ENCODE measurements at regions not wholly inside any gene's neighbourhood (a gene's known extent, or its start where the extent isn't known, plus 50 kb on each side); places are given as distances from the start of the nearest gene placed in this dataset.
A peak's percentile ranks its signal among the peaks of the same experiment; 100 is the strongest.

DNA sequence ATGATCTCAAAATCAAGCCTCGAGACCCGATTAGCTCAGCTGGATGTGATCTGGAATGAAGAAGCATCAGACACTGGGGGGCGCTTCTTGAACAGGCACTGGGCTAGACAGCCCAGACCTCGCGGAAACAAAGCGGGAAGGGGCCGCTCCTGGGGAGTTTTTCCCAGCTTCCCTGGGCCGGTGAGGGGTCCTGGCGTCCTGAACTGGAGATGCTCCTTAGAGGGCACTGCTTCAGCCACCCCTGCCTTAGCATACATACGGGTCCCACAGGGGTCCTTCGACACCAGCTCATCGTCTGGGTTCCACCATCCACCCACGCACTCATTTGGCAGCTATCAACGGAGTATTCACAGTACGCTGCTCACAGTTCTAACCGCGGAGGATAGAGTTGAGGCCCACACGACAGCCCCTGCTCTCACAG lies 146.7 kb downstream of the TSN start:
- no peaks in the 10 kb centered on the region for H3K9me3 Mint-ChIP-seq
- no peaks in the 10 kb centered on the region for H3K4me1 Mint-ChIP-seq
- peak; percentile 5 to 47 for DNase-seq
- peak; percentile 66 for ATAC-seq
- peak overlapping the region in 1 of 2 donors; percentile 69 for H3K4me3 Mint-ChIP-seq
- peak overlapping the region in 1 of 2 donors; percentile 93 for H3K27ac Mint-ChIP-seq
- peaks cover 8% of the 10 kb centered on the region for H3K27me3 Mint-ChIP-seq

DNA sequence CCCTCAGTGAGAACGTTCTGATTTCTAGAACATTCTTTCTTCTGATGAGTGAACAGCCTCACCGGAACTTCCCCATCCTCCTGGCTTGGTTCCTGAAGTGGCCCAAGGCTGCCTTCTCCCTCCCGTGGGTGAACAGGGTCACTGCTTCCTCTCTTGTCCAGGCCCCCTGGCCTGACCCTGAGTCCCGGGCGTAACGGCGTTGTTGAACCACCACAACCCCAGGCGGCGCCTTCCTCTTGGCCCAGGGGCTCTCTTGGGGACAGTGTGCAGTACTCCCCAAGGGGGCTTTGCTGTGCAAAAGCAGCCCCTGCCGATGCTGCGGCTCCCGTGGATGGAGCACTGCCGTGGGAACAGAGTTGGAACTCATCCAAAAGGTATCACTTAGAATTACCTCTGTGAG lies 147.2 kb downstream of the TSN start:
- Mint-ChIP-seq H3K27me3 (peaks cover 8% of the 10 kb centered on the region), H3K4me3 (peak overlapping the region; percentile 24 to 69), H3K4me1 (no peaks in the 10 kb centered on the region), H3K9me3 (no peaks in the 10 kb centered on the region), H3K27ac (peak overlapping the region in 1 of 2 donors; percentile 93)
- peak; percentile 47 for ATAC-seq
- DNase-seq: no peak

DNA sequence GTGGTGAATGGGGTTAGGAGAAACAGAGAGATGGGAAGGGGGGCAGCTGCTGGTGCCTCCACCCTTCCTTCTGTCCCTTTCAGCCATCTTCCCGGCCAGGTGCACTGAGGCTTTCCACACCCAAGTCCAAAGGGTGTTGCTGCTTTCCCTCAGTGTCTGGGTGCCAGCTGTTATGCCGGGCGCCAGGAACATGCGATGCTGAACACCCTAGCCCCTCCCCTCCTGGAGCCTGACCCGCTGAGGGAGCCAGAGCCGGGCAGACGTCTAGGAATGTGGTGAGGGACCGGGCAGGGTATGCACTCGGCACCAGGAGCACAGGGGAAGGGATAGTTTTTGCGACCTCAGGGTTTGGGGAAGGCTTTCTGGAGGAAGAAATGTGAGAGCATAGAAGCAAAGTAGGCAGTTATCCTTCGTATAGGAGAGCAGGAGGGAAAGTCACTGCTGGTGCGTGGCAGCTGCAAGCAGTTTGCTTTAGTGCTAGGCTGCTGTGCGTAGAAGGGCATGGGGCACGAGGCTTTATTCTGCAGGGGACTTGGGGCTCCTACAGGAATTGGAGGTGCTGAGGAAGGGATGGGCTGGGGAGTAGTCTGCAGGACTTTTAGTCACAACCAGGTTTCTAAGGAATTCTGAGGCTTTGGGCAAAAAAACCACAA lies 147.7 kb downstream of the TSN start:
- Mint-ChIP-seq H3K4me3 (peak overlapping the region in 1 of 2 donors; percentile 69), H3K9me3 (no peaks in the 10 kb centered on the region), H3K4me1 (no peaks in the 10 kb centered on the region), H3K27ac (peak overlapping the region; percentile 5 to 93), H3K27me3 (peaks cover 8% of the 10 kb centered on the region)
- DNase-seq: no peak
- ATAC-seq: no peak

DNA sequence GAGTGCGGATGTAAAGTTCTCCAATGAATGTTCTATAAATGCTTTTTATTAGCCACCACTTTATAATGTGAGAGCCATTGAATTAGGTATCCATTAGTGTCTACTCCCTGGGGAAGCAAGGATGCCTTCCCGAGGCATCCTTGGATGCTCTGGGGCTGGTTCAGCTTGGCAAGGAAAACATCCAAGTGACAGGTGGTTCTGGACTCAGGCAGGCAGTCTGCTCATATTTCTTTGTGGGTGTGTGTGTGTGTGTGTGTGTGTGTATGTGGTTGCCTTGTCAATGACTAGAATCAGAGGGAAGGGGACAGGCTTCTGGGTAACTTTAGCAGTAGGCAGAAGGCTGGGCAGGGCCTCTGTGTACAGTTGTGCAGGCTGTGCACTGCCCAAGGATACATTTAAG lies 149.2 kb downstream of the TSN start:
- H3K9me3 Mint-ChIP-seq: no peaks in the 10 kb centered on the region
- H3K27me3 Mint-ChIP-seq: peaks cover 8% of the 10 kb centered on the region
- H3K4me3 Mint-ChIP-seq: no peak overlapping the region
- DNase-seq: no peak
- ATAC-seq: no peak
- H3K27ac Mint-ChIP-seq: peak overlapping the region in 1 of 2 donors; percentile 9
- H3K4me1 Mint-ChIP-seq: no peaks in the 10 kb centered on the region

DNA sequence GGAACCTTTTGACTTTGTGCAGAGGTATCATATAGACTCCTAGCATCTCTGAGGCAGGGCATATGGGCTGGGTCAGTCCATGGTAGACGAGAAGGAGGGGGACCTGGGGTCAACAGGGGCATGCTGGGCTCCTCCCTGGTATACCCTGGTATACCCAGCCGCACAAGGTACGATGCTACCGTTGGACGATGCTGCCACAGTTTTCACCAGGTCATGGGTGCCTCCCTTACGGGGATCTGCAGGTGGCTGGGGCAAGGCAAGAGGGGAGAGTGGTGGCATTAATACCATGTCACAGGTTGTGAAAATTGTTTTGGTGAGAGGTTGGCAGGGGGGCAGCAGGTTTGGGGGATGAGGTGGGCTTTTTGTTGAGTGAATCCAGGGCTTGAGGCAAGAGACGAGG lies 149.8 kb downstream of the TSN start:
- no peak for ATAC-seq
- H3K4me3 Mint-ChIP-seq: no peak overlapping the region
- peaks cover 8% of the 10 kb centered on the region for H3K27me3 Mint-ChIP-seq
- no peak for DNase-seq
- H3K4me1 Mint-ChIP-seq: no peaks in the 10 kb centered on the region
- peak overlapping the region in 1 of 2 donors; percentile 38 for H3K27ac Mint-ChIP-seq
- H3K9me3 Mint-ChIP-seq: no peaks in the 10 kb centered on the region

DNA sequence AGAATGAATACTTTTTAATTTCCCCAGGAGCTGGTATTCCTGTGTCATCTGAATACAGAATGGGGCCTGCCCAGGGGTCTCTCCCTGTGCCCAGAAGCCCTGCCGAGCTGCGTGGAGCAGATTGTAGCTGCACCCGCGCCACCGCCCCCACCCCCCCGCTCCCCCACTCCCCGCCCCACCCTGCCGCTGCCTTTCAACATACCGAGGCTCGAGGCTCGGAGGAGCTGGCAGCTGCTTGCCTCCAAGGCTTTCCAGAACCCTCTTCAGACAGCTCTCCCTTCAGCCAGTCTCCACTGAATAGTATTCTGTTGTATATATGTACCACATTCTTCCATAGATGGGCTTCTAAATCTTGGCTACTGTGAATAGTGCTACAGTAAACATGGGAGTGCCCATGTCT lies 150.7 kb downstream of the TSN start:
- DNase-seq (no peak), ATAC-seq (no peak)
- Mint-ChIP-seq H3K9me3 (no peaks in the 10 kb centered on the region), H3K27me3 (peaks cover 8% of the 10 kb centered on the region), H3K4me1 (no peaks in the 10 kb centered on the region), H3K4me3 (no peak overlapping the region), H3K27ac (no peak overlapping the region)

DNA sequence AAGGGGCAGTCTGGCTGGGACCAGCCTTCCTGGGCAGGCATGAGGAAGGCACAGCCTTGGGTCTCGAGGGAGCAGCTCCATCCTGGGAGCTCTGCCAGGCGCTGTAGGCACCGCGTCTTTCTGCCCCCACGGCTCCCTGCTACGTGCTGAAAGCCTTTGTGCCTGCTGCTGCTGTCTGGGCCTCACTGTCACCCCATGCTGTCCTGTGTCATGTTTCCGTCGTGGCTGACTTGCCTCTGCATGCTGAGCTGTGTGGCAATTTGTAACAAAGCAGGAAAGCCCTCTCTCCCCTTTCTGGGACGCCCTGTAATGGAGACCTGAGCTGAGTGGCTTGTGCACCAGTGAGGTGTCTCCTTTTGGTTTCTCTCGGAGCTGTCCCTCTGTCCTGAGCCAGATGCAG lies 152.5 kb downstream of the TSN start:
- ATAC-seq: no peak
- Mint-ChIP-seq H3K4me3 (no peak overlapping the region), H3K4me1 (no peaks in the 10 kb centered on the region), H3K27me3 (peaks cover 2% of the 10 kb centered on the region), H3K27ac (no peak overlapping the region), H3K9me3 (no peaks in the 10 kb centered on the region)
- no peak for DNase-seq

DNA sequence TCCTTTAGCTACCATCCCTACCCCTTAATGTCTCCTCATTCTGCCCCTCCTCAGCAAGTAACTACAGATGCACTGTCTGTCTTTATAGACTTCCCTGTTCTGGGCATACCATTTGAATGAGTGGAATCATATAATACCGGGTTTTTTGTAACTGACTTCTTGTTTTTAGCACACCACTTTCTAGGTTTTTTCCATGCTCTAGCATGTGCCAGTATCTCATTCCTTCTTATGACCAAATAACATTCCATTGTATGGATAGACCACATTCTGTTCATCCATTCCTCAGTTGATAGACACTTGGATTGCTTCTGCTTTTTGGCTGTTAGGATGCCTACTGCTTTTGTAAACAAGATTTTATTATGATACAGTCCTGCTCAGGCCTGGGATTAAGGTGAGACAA lies 154.7 kb downstream of the TSN start:
- H3K4me1 Mint-ChIP-seq: no peaks in the 10 kb centered on the region
- DNase-seq (no peak), ATAC-seq (no peak)
- H3K27ac Mint-ChIP-seq: no peak overlapping the region
- H3K27me3 Mint-ChIP-seq: no peaks in the 10 kb centered on the region
- H3K9me3 Mint-ChIP-seq: no peaks in the 10 kb centered on the region
- H3K4me3 Mint-ChIP-seq: no peak overlapping the region

DNA sequence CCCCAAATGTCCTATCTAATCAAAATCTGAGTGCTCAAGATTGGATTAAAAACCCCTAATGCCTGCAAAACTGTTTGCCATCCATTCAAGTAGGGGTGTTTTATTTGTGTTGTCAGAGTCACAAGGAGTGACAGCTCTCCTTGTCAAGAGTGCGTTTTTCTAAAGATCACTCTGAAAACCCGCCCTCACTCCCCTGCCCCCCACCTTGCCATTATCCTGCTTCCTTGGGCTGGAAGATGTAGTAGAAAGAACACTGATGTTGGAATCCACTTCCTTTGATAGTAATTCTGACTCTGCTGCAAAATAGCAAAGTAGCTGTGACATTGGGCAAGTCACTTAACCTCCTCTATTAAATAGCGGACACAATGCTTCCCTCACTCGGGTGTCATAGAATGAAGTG lies 155.6 kb downstream of the TSN start:
- DNase-seq (no peak), ATAC-seq (no peak)
- Mint-ChIP-seq H3K4me3 (no peak overlapping the region), H3K4me1 (no peaks in the 10 kb centered on the region), H3K27me3 (no peaks in the 10 kb centered on the region), H3K9me3 (no peaks in the 10 kb centered on the region), H3K27ac (no peak overlapping the region)

DNA sequence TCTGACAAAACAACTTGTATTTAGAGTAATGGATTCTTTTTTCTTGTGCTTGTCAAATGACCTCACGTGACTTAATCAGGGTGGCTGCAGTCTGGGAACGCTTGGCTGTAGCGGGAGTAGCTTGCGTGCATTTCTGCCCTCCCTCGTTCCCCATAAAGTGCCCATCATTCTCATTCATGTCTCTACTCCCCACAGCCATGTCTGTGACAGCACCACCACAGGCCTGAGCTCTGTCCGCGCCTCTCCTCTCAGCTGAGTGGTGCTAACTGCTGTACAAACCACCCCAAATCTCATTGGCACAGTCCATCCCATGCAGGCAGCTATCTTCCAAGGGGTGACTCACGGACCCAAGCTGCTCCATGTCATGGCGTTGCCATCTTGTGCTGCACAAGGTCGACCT lies 161.7 kb downstream of the TSN start:
- DNase-seq (no peak), ATAC-seq (no peak)
- Mint-ChIP-seq H3K9me3 (peaks cover 0 to 14% of the 10 kb centered on the region in 2 donors), H3K4me1 (no peaks in the 10 kb centered on the region), H3K4me3 (no peak overlapping the region), H3K27ac (peak overlapping the region in 1 of 2 donors; percentile 44), H3K27me3 (no peaks in the 10 kb centered on the region)

DNA sequence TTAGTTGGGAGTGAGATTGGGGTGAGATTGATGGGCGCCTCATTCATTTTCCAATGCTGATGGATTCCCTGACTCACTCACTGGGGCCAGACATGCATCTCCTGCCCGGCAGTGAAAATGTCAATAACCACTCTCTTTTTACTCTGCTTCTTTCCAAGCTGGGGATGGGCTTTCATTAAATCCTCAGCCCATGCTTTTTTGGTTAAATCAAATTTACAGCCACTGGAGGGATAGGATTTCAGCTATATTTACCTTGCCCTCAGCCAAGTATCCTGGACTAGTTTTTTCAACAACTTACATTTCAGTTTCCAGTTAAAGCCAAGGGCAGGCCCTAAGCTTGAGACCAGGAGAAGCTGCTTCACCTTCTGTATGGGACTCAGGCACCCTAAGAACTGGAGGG lies 162.8 kb downstream of the TSN start:
- no peaks in the 10 kb centered on the region for H3K4me1 Mint-ChIP-seq
- no peaks in the 10 kb centered on the region for H3K27me3 Mint-ChIP-seq
- H3K4me3 Mint-ChIP-seq: no peak overlapping the region
- ATAC-seq (no peak), DNase-seq (no peak)
- H3K9me3 Mint-ChIP-seq: peaks cover 3 to 14% of the 10 kb centered on the region in 2 donors
- no peak overlapping the region for H3K27ac Mint-ChIP-seq

DNA sequence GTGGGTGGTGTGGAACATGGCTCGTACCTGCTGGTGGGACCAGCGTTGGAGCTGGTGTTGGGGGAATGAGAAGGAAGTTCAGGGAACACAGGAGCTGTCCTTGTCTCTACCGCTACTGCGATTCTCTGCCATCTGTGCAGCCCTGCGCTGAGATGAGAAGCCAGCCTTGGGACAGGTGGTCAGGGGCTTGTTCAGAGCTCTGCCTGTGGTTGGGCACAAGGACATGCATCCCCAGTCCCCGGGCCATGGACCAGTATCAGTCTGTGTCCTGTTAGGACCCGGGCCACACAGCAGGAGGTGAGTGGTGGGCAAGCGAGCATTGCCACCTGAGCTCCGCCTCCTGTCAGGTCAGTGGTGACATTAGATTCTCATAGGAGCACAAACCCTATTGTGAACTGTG lies 164.4 kb downstream of the TSN start:
- H3K4me1 Mint-ChIP-seq: no peaks in the 10 kb centered on the region
- ATAC-seq (no peak), DNase-seq (no peak)
- no peak overlapping the region for H3K4me3 Mint-ChIP-seq
- no peaks in the 10 kb centered on the region for H3K27me3 Mint-ChIP-seq
- peaks cover 4 to 14% of the 10 kb centered on the region in 2 donors for H3K9me3 Mint-ChIP-seq
- H3K27ac Mint-ChIP-seq: no peak overlapping the region

DNA sequence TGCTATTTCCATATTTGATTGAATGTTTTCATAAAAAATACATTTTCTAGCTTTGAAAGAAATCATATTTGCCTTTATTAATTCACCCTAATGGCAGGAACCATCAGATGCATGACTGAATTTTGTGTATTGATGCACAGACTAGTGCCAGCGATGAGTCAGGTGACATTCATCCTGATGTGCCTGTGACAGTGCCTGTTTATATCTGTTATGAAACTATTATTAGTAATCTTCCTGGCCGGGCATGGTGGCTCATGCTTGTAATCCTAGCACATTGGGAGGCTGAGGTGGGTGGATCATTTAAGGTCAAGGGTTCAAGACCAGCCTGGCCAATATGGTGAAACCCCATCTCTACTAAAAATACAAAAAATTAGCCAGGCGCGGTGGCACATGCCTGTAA lies 170.0 kb downstream of the TSN start:
- Mint-ChIP-seq H3K4me3 (no peak overlapping the region), H3K27ac (no peak overlapping the region), H3K9me3 (peaks cover 4% of the 10 kb centered on the region in 2 donors), H3K27me3 (no peaks in the 10 kb centered on the region), H3K4me1 (no peaks in the 10 kb centered on the region)
- DNase-seq (no peak), ATAC-seq (no peak)

DNA sequence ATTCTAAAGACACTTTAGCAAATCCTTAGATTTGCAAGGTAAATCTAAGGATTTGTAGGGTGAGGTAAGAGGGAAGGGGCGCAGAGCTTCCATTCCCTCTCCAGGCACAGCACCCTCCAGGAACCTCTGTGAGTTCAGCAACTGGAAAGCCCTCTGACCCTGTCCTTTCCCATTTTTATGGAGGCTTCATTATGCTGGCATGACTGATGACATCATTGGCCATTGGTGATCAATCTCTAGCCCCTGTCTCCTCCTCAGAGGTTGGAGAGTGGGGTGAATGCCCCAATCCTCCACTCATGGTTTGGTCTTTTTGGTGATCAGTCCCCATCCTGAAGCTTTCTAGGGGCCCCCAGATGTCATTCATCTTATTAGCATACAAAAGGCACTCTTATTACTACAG lies 187.8 kb downstream of the TSN start:
- no peaks in the 10 kb centered on the region for H3K9me3 Mint-ChIP-seq
- H3K27ac Mint-ChIP-seq: no peak overlapping the region
- no peak for ATAC-seq
- no peak for DNase-seq
- no peaks in the 10 kb centered on the region for H3K27me3 Mint-ChIP-seq
- H3K4me1 Mint-ChIP-seq: no peaks in the 10 kb centered on the region
- no peak overlapping the region for H3K4me3 Mint-ChIP-seq

DNA sequence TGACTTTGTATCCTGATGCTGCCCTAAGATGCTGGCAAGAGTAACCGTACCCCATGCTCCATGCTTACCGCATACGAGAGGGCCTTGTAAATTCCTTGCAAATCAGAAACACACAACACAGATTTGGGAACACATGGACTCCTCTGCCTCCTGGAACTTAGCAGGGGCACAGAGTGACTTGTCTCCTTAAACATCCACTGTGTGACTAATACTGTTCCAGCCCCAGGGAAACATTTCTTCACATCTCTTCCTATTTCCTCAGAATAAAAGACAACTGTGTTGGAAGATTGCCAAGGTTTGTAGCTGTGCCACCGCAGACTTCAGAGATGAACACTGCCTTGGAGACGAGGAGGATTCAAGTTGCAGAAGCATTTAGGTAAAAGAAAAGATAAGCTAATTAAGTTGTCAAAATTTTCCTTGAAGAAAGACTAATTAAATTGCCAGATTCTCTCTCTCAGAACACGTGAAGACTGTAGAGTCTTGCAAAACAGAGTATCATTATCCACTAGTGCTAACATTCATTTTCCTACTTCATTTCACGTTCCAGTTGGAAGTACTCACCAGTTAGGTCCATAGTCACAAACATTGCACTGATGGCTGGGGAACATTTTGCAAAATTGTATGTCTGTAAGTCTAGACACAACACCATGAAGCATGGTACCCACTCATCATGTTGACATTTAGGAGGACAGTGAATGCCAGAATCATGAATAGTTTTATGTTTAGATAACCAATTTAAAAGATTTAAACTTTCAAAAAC lies 188.8 kb downstream of the TSN start:
- Mint-ChIP-seq H3K4me3 (no peak overlapping the region), H3K9me3 (no peaks in the 10 kb centered on the region), H3K4me1 (no peaks in the 10 kb centered on the region), H3K27me3 (peaks cover 4% of the 10 kb centered on the region), H3K27ac (no peak overlapping the region)
- DNase-seq: no peak
- no peak for ATAC-seq

DNA sequence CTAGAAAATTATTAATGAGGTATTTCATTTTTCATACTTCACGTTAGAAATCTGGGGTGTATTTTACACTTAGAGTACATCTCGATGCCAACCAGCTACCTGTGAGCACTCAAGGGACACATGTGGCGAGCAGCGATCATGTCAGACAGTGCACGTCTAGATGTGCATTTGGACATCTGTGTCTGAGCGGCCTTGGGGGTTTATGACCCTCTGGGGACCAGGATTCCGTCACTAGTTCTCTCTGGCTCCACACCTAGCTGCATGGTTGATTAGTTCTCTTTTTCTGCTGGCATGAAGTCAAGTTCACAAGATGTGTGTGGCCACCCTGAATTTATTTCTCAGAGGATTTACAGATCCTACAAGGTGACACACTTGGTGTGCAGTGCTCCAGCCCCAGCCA lies 192.2 kb downstream of the TSN start:
- no peak overlapping the region for H3K4me3 Mint-ChIP-seq
- H3K9me3 Mint-ChIP-seq: no peaks in the 10 kb centered on the region
- H3K4me1 Mint-ChIP-seq: no peaks in the 10 kb centered on the region
- DNase-seq (no peak), ATAC-seq (no peak)
- no peak overlapping the region for H3K27ac Mint-ChIP-seq
- peaks cover 8% of the 10 kb centered on the region for H3K27me3 Mint-ChIP-seq

Measured in stimulated activated naive CD8-positive, alpha-beta T cell treated with anti-CD3 and anti-CD28 coated beads, Interleukin-15, amount 100 ng/mL, for 72 hours (primary cell).